ENCODE measurements at regions not wholly inside any gene's neighbourhood (a gene's known extent, or its start where the extent isn't known, plus 50 kb on each side); places are given as distances from the start of the nearest gene placed in this dataset.

GRCh38 chr11:70829886-70830272, 422.5 kb downstream of the SHANK2 start:
- no peak overlapping the region for H3K27ac ChIP-seq (ENCODE audit: poor library complexity, severe bottlenecking)
- no peak overlapping the region for H3K4me3 ChIP-seq (ENCODE audit: severe bottlenecking)
- H3K4me1 ChIP-seq (ENCODE audit: insufficient read depth, poor library complexity, severe bottlenecking), result no peaks in the 10 kb centered on the region
- peaks cover 23% of the 10 kb centered on the region for H3K27me3 ChIP-seq (ENCODE audit: insufficient read depth, poor library complexity, severe bottlenecking)
- no peaks in the 10 kb centered on the region for H3K36me3 ChIP-seq (ENCODE audit: low read depth)
- no peak for ATAC-seq (ENCODE audit: low read depth)
- no peak for DNase-seq (ENCODE audit: low spot score)
- H3K9me3 ChIP-seq (ENCODE audit: severe bottlenecking), result no peaks in the 10 kb centered on the region
- no peak for TF ChIP-seq CTCF (IDR thresholded peaks at IDR 0.05; ENCODE audit: poor library complexity, severe bottlenecking)

GRCh38 chr11:70833011-70833410, 419.4 kb downstream of the SHANK2 start:
- ATAC-seq (ENCODE audit: low read depth) (no peak), DNase-seq (ENCODE audit: low spot score) (no peak)
- Histone ChIP-seq H3K4me1 (ENCODE audit: insufficient read depth, poor library complexity, severe bottlenecking) (no peaks in the 10 kb centered on the region), H3K36me3 (ENCODE audit: low read depth) (no peaks in the 10 kb centered on the region), H3K4me3 (ENCODE audit: severe bottlenecking) (no peak overlapping the region), H3K27ac (ENCODE audit: poor library complexity, severe bottlenecking) (no peak overlapping the region), H3K9me3 (ENCODE audit: severe bottlenecking) (no peaks in the 10 kb centered on the region), H3K27me3 (ENCODE audit: insufficient read depth, poor library complexity, severe bottlenecking) (no peaks in the 10 kb centered on the region)
- TF ChIP-seq CTCF (IDR thresholded peaks at IDR 0.05; ENCODE audit: poor library complexity, severe bottlenecking), result no peak

DNA sequence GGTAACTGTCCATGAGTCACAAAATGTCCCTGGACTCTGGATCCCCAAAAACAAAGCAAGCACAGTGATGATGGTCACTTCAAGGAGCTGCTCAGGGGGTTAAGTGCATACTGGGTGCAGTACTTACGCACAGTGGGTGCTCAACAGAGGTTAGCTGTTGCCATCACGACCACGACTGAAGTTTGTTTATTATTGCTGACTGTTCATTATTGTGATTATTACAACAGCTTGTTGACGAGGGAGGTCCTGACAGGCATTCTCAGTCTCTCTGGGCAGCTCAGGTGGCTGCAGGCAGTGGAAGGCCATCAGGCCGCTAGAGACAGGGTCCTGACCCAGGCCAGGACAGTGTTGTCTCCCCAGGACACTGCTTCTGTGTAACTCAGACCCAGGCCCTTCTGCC, 418.8 kb downstream of the SHANK2 start:
- ATAC-seq (ENCODE audit: low read depth) (no peak), DNase-seq (ENCODE audit: low spot score) (no peak)
- no peaks in the 10 kb centered on the region for H3K9me3 ChIP-seq (ENCODE audit: severe bottlenecking)
- no peaks in the 10 kb centered on the region for H3K4me1 ChIP-seq (ENCODE audit: insufficient read depth, poor library complexity, severe bottlenecking)
- H3K27ac ChIP-seq (ENCODE audit: poor library complexity, severe bottlenecking), result no peak overlapping the region
- no peaks in the 10 kb centered on the region for H3K36me3 ChIP-seq (ENCODE audit: low read depth)
- no peak overlapping the region for H3K4me3 ChIP-seq (ENCODE audit: severe bottlenecking)
- no peaks in the 10 kb centered on the region for H3K27me3 ChIP-seq (ENCODE audit: insufficient read depth, poor library complexity, severe bottlenecking)
- TF ChIP-seq CTCF (IDR thresholded peaks at IDR 0.05; ENCODE audit: poor library complexity, severe bottlenecking), result no peak

- no peaks in the 10 kb centered on the region for H3K36me3 ChIP-seq (ENCODE audit: low read depth)
- H3K9me3 ChIP-seq (ENCODE audit: severe bottlenecking), result no peaks in the 10 kb centered on the region
- H3K27ac ChIP-seq (ENCODE audit: poor library complexity, severe bottlenecking), result no peak overlapping the region
- no peak for TF ChIP-seq CTCF (IDR thresholded peaks at IDR 0.05; ENCODE audit: poor library complexity, severe bottlenecking)
- DNase-seq (ENCODE audit: low spot score) (no peak), ATAC-seq (ENCODE audit: low read depth) (no peak)
- H3K4me1 ChIP-seq (ENCODE audit: insufficient read depth, poor library complexity, severe bottlenecking), result no peaks in the 10 kb centered on the region
- no peak overlapping the region for H3K4me3 ChIP-seq (ENCODE audit: severe bottlenecking)
- no peaks in the 10 kb centered on the region for H3K27me3 ChIP-seq (ENCODE audit: insufficient read depth, poor library complexity, severe bottlenecking)
Observed at GRCh38 chr11:70834277-70834940, 418.0 kb downstream of the SHANK2 start.

GRCh38 chr11:70834984-70835560, 417.3 kb downstream of the SHANK2 start:
- ATAC-seq (ENCODE audit: low read depth), result no peak
- no peaks in the 10 kb centered on the region for H3K36me3 ChIP-seq (ENCODE audit: low read depth)

More at GRCh38 chr11:70834984-70835560, 417.3 kb downstream of the SHANK2 start:
- H3K27me3 ChIP-seq (ENCODE audit: insufficient read depth, poor library complexity, severe bottlenecking), result no peaks in the 10 kb centered on the region
- H3K27ac ChIP-seq (ENCODE audit: poor library complexity, severe bottlenecking), result no peak overlapping the region
- no peak for TF ChIP-seq CTCF (IDR thresholded peaks at IDR 0.05; ENCODE audit: poor library complexity, severe bottlenecking)
- no peak overlapping the region for H3K4me3 ChIP-seq (ENCODE audit: severe bottlenecking)
- no peaks in the 10 kb centered on the region for H3K4me1 ChIP-seq (ENCODE audit: insufficient read depth, poor library complexity, severe bottlenecking)
- DNase-seq (ENCODE audit: low spot score), result no peak
- no peaks in the 10 kb centered on the region for H3K9me3 ChIP-seq (ENCODE audit: severe bottlenecking)

Data from RWPE2 (cell line).